ENCODE measurements at regions not wholly inside any gene's neighbourhood (a gene's known extent, or its start where the extent isn't known, plus 50 kb on each side); places are given as distances from the start of the nearest gene placed in this dataset.

DNA sequence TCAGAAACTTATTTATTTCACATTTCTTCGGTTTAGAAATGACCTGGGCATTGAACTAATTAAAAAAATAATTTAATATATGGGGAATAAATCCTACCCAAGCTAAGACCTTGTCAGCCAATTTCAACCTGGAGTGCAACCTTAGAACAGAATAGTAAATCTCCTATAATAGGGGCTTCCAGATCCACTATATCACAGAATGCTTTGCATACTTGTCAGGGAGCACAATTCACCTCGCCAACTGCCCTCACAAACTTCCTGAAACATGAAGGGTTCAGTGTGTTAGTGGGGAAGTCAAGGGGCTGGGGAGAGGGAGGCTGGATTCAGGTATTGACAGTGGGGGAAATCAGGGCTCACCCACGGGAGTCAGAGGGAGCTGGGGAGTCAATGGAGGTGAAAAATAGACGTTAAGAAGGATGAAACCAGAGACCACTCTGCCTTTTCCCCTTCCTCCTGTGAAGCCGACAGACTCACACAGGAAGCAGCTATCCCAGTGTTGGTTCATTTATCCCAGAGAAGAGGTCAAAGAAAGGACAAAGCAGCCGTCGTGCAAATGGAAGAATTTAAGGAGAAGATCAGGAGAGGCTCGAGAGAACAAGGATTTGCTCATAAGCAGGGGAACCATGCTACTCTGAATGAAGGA lies 453.3 kb downstream of the NUF2 start:
- Histone ChIP-seq H3K4me3 (no peak overlapping the region), H3K4me1 (no peaks in the 10 kb centered on the region), H3K36me3 (no peaks in the 10 kb centered on the region), H3K27ac (peak overlapping the region in 1 of 2 donors; percentile 22), H3K27me3 (no peaks in the 10 kb centered on the region), H3K9me3 (no peaks in the 10 kb centered on the region)
- no peak for TF ChIP-seq POLR2A (IDR thresholded peaks at IDR 0.05)
- TF ChIP-seq, protein P1, sequence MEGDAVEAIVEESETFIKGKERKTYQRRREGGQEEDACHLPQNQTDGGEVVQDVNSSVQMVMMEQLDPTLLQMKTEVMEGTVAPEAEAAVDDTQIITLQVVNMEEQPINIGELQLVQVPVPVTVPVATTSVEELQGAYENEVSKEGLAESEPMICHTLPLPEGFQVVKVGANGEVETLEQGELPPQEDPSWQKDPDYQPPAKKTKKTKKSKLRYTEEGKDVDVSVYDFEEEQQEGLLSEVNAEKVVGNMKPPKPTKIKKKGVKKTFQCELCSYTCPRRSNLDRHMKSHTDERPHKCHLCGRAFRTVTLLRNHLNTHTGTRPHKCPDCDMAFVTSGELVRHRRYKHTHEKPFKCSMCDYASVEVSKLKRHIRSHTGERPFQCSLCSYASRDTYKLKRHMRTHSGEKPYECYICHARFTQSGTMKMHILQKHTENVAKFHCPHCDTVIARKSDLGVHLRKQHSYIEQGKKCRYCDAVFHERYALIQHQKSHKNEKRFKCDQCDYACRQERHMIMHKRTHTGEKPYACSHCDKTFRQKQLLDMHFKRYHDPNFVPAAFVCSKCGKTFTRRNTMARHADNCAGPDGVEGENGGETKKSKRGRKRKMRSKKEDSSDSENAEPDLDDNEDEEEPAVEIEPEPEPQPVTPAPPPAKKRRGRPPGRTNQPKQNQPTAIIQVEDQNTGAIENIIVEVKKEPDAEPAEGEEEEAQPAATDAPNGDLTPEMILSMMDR (IDR thresholded peaks at IDR 0.05): no peak
- DNase-seq: no peak
- intact Hi-C loops (cut with DNase I; ENCODE audit: low total_unique reads): no loop called here

GRCh38 chr1:163777205-163777604 lies 455.5 kb downstream of the NUF2 start:
- DNase-seq: no peak
- TF ChIP-seq POLR2A (IDR thresholded peaks at IDR 0.05): no peak
- TF ChIP-seq, protein P1 (IDR thresholded peaks at IDR 0.05): no peak
- intact Hi-C loops (cut with DNase I; ENCODE audit: low total_unique reads): no loop called here
- H3K27ac ChIP-seq: no peak overlapping the region
- H3K36me3 ChIP-seq: no peaks in the 10 kb centered on the region
- H3K4me3 ChIP-seq: no peak overlapping the region
- no peaks in the 10 kb centered on the region for H3K27me3 ChIP-seq
- H3K9me3 ChIP-seq: peaks cover 0 to 8% of the 10 kb centered on the region in 2 donors
- H3K4me1 ChIP-seq: no peaks in the 10 kb centered on the region

GRCh38 chr1:163781146-163781545 lies 459.4 kb downstream of the NUF2 start:
- DNase-seq: no peak
- no peak overlapping the region for H3K4me3 ChIP-seq
- no peaks in the 10 kb centered on the region for H3K4me1 ChIP-seq
- intact Hi-C loops (cut with DNase I; ENCODE audit: low total_unique reads): no loop called here
- H3K27ac ChIP-seq: no peak overlapping the region
- H3K36me3 ChIP-seq: no peaks in the 10 kb centered on the region
- TF ChIP-seq, protein P1 (IDR thresholded peaks at IDR 0.05): no peak
- no peak for TF ChIP-seq POLR2A (IDR thresholded peaks at IDR 0.05)
- no peaks in the 10 kb centered on the region for H3K27me3 ChIP-seq
- peaks cover 0 to 8% of the 10 kb centered on the region in 2 donors for H3K9me3 ChIP-seq

GRCh38 chr1:163785868-163786405 lies 464.2 kb downstream of the NUF2 start:
- H3K27me3 ChIP-seq: no peaks in the 10 kb centered on the region
- TF ChIP-seq POLR2A (IDR thresholded peaks at IDR 0.05): no peak
- TF ChIP-seq, protein P1 (IDR thresholded peaks at IDR 0.05): no peak
- peaks cover 0 to 6% of the 10 kb centered on the region in 2 donors for H3K9me3 ChIP-seq
- no peak for DNase-seq
- H3K27ac ChIP-seq: no peak overlapping the region
- no peak overlapping the region for H3K4me3 ChIP-seq
- intact Hi-C loops (cut with DNase I; ENCODE audit: low total_unique reads): no loop called here
- no peaks in the 10 kb centered on the region for H3K36me3 ChIP-seq
- H3K4me1 ChIP-seq: no peaks in the 10 kb centered on the region

DNA sequence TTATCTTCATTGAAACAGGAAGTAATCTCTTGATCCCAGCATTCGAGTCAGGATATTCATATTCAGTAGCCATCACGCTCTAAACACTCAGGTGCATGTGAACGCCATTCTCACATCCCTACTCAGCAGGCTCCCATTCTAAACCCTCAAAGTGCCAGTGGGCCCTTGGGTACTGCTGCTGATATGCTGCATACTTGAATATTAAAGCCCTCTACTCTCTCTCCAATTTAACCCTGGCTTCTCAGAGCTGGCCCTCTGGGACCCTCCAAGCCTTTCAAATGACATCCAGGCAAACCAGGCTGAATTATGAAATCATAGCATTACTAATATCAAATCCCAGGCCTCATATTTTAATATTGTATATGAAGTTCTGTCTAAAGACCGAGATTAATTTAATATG lies 468.2 kb downstream of the NUF2 start:
- intact Hi-C loops (cut with DNase I; ENCODE audit: low total_unique reads): no loop called here
- Histone ChIP-seq H3K4me1 (no peaks in the 10 kb centered on the region), H3K36me3 (no peaks in the 10 kb centered on the region), H3K4me3 (no peak overlapping the region), H3K9me3 (no peaks in the 10 kb centered on the region), H3K27ac (no peak overlapping the region), H3K27me3 (no peaks in the 10 kb centered on the region)
- TF ChIP-seq, protein P1 (IDR thresholded peaks at IDR 0.05): no peak
- TF ChIP-seq POLR2A (IDR thresholded peaks at IDR 0.05): no peak
- no peak for DNase-seq
